ENCODE measurements at regions not wholly inside any gene's neighbourhood (a gene's known extent, or its start where the extent isn't known, plus 50 kb on each side); places are given as distances from the start of the nearest gene placed in this dataset.

- 63 to 77% (median 67%) methylated on average over 2 of the region's 2 CpGs for WGBS, 4 donors
- Histone ChIP-seq H3K4me3 (no peak overlapping the region), H3K36me3 (replicated peaks in 1 of 2) (no peaks in the 10 kb centered on the region), H3K4me1 (replicated peaks in 1 of 2) (no peaks in the 10 kb centered on the region), H3K9me3 (replicated peaks in 1 of 3) (no peaks in the 10 kb centered on the region), H3K27ac (no peak overlapping the region), H3K27me3 (no peaks in the 10 kb centered on the region)
- intact Hi-C loops (cut with DNase I): no loop called here
- no peak for DNase-seq
- TF ChIP-seq CTCF (IDR thresholded peaks at IDR 0.05) (no peak), POLR2A (IDR thresholded peaks at IDR 0.05) (no peak)
Observed at GRCh38 chr3:27960133-27960532, 238.0 kb upstream of the EOMES start.

GRCh38 chr3:27963519-27963918, 241.4 kb upstream of the EOMES start:
- no peaks in the 10 kb centered on the region for H3K9me3 ChIP-seq (replicated peaks in 1 of 3)
- TF ChIP-seq CTCF (IDR thresholded peaks at IDR 0.05) (no peak), POLR2A (IDR thresholded peaks at IDR 0.05) (no peak)
- WGBS, 4 donors: 84 to 95% (median 93%) methylated on average over 3 of the region's 3 CpGs
- H3K27me3 ChIP-seq: no peaks in the 10 kb centered on the region
- no peak overlapping the region for H3K27ac ChIP-seq
- intact Hi-C loops (cut with DNase I): no loop called here
- no peaks in the 10 kb centered on the region for H3K4me1 ChIP-seq (replicated peaks in 1 of 2)
- H3K4me3 ChIP-seq: no peak overlapping the region
- no peaks in the 10 kb centered on the region for H3K36me3 ChIP-seq (replicated peaks in 1 of 2)
- no peak for DNase-seq

GRCh38 chr3:27971600-27971999, 249.5 kb upstream of the EOMES start:
- intact Hi-C loops (cut with DNase I): no loop called here
- Histone ChIP-seq H3K4me1 (replicated peaks in 1 of 2) (no peaks in the 10 kb centered on the region), H3K27ac (no peak overlapping the region), H3K4me3 (no peak overlapping the region), H3K27me3 (no peaks in the 10 kb centered on the region), H3K36me3 (replicated peaks in 1 of 2) (no peaks in the 10 kb centered on the region), H3K9me3 (replicated peaks in 1 of 3) (no peaks in the 10 kb centered on the region)
- TF ChIP-seq CTCF (IDR thresholded peaks at IDR 0.05) (no peak), POLR2A (IDR thresholded peaks at IDR 0.05) (no peak)
- WGBS, 4 donors: 66 to 70% (median 67%) methylated on average over 5 of the region's 5 CpGs
- no peak for DNase-seq

GRCh38 chr3:27976933-27977332, 254.8 kb upstream of the EOMES start:
- peak in 5 of 7 donors; percentile 14 to 42 (median 22) for DNase-seq
- no peaks in the 10 kb centered on the region for H3K4me1 ChIP-seq (replicated peaks in 1 of 2)
- no peak overlapping the region for H3K27ac ChIP-seq
- TF ChIP-seq CTCF (IDR thresholded peaks at IDR 0.05) (no peak), POLR2A (IDR thresholded peaks at IDR 0.05) (no peak)
- H3K36me3 ChIP-seq (replicated peaks in 1 of 2): no peaks in the 10 kb centered on the region
- no peaks in the 10 kb centered on the region for H3K9me3 ChIP-seq (replicated peaks in 1 of 3)
- 35 to 55% (median 40%) methylated on average over 2 of the region's 2 CpGs for WGBS, 4 donors
- H3K27me3 ChIP-seq: no peaks in the 10 kb centered on the region
- intact Hi-C loops (cut with DNase I): no loop called here
- no peak overlapping the region for H3K4me3 ChIP-seq

All from adrenal gland (tissue), 9 donors.